ENCODE measurements at regions not wholly inside any gene's neighbourhood (a gene's known extent, or its start where the extent isn't known, plus 50 kb on each side); places are given as distances from the start of the nearest gene placed in this dataset.
"Not testable (repeated sequence)": the region's sequence is repeated elsewhere in the genome, so short reads cannot be mapped to it uniquely, and the experiment has no call there.

GRCh38 chr5:96125231-96125891 lies 163.7 kb upstream of the ELL2 start:
- DNase-seq = peak; percentile 22

- no peak for DNase-seq
Measured at GRCh38 chr5:96124589-96124988, 162.9 kb upstream of the ELL2 start.

GRCh38 chr5:96123418-96123817 lies 161.8 kb upstream of the ELL2 start:
- DNase-seq = no peak

GRCh38 chr5:96121364-96121763 lies 159.7 kb upstream of the ELL2 start:
- DNase-seq = no peak

GRCh38 chr5:96120120-96120519 lies 158.5 kb upstream of the ELL2 start:
- DNase-seq = no peak

GRCh38 chr5:96117771-96118651 lies 156.4 kb upstream of the ELL2 start:
- peak; percentile 73 for DNase-seq

- no peak for DNase-seq
Measured at GRCh38 chr5:96115147-96115807, 153.6 kb upstream of the ELL2 start.

- DNase-seq = peak; percentile 63
Measured at GRCh38 chr5:96114736-96115135, 153.1 kb upstream of the ELL2 start.

GRCh38 chr5:96113170-96113939 lies 151.7 kb upstream of the ELL2 start:
- no peak for DNase-seq

- DNase-seq = no peak
Measured at GRCh38 chr5:96112703-96113102, 151.1 kb upstream of the ELL2 start.

GRCh38 chr5:96112123-96112670 lies 150.5 kb upstream of the ELL2 start:
- no peak for DNase-seq

- no peak for DNase-seq
Measured at GRCh38 chr5:96111080-96111756, 149.6 kb upstream of the ELL2 start.

GRCh38 chr5:96110300-96110699 lies 148.6 kb upstream of the ELL2 start:
- DNase-seq = no peak

- not testable (repeated sequence) for DNase-seq
Measured at GRCh38 chr5:96108629-96109028, 147.0 kb upstream of the ELL2 start.

GRCh38 chr5:96103829-96104228 lies 142.2 kb upstream of the ELL2 start:
- not testable (repeated sequence) for DNase-seq

GRCh38 chr5:96101358-96102089 lies 139.9 kb upstream of the ELL2 start:
- no peak for DNase-seq

GRCh38 chr5:96097488-96097887 lies 135.8 kb upstream of the ELL2 start:
- not testable (repeated sequence) for DNase-seq

- peak; percentile 24 for DNase-seq
Measured at GRCh38 chr5:96096724-96097123, 135.1 kb upstream of the ELL2 start.

GRCh38 chr5:96094904-96095303 lies 133.3 kb upstream of the ELL2 start:
- DNase-seq = no peak

GRCh38 chr5:96093890-96094381 lies 132.3 kb upstream of the ELL2 start:
- DNase-seq = no peak

GRCh38 chr5:96093340-96093739 lies 131.7 kb upstream of the ELL2 start:
- no peak for DNase-seq

Measured in fibroblast of skin of scalp (primary cell).